Neural cell (in vitro differentiated cells): ENCODE measurements at regions not wholly inside any gene's neighbourhood (a gene's known extent, or its start where the extent isn't known, plus 50 kb on each side); places are given as distances from the start of the nearest gene placed in this dataset.

ENCODE experiments used
- H2AFZ ChIP-seq: fragments of 200-600, 300-800 bp; sonication (generic), shearing (Covaris generic); 2 replicates; pipeline ENCODE4 v1.6.0; 2014; ENCODE audit warnings: low read depth, mild to moderate bottlenecking, antibody characterized with exemption, low read length, moderate library complexity
- H3F3A ChIP-seq: fragments of 200-600 bp; shearing (Covaris generic); 2 replicates; pipeline ENCODE4 v1.6.1; 2016; ENCODE audit warnings: mild to moderate bottlenecking, moderate library complexity, mixed read lengths, antibody characterized with exemption, low read length; ENCODE audit not compliant: insufficient read depth, poor library complexity, severe bottlenecking
- H3K27ac ChIP-seq: fragments of 200-600, 300-800 bp; sonication (generic), shearing (Covaris generic); 2 replicates; pipeline ENCODE4 v1.5.1; 2014; ENCODE audit warnings: mild to moderate bottlenecking, low read length, moderate library complexity
- H3K27me3 ChIP-seq: fragments of 300-800, 200-600 bp; sonication (generic), shearing (Covaris generic); 2 replicates; pipeline ENCODE4 v1.6.0; 2014; ENCODE audit warnings: mild to moderate bottlenecking, low read depth, low read length, moderate library complexity; ENCODE audit not compliant: insufficient read depth
- H3K36me3 ChIP-seq: fragments of 300-800, 200-600 bp; sonication (generic), shearing (Covaris generic); 2 replicates; pipeline ENCODE4 v1.5.1; 2014; ENCODE audit warnings: mild to moderate bottlenecking, antibody characterized with exemption, low read length, moderate library complexity; ENCODE audit not compliant: insufficient read depth
- H3K4me2 ChIP-seq: fragments of 300-800, 200-600 bp; sonication (generic), shearing (Covaris generic); 2 replicates; pipeline ENCODE4 v1.6.0; 2014; ENCODE audit warnings: mild to moderate bottlenecking, low read length
- H3K4me3 ChIP-seq: fragments of 300-800, 200-600 bp; sonication (generic), shearing (Covaris generic); 2 replicates; pipeline ENCODE4 v1.5.1; 2014; ENCODE audit warnings: mild to moderate bottlenecking, low read length, moderate library complexity
- H3K79me2 ChIP-seq: fragments of 200-600 bp; shearing (Covaris generic); replicated peaks from 2 replicates; pipeline ENCODE4 v1.6.0; 2014; ENCODE audit warnings: mild to moderate bottlenecking, low read length, moderate library complexity; ENCODE audit not compliant: insufficient read depth
- H3K9ac ChIP-seq: fragments of 300-800, 200-600 bp; sonication (generic), shearing (Covaris generic); 2 replicates; pipeline ENCODE4 v1.6.1; 2016; ENCODE audit warnings: mild to moderate bottlenecking, low read length, mixed read lengths
- H3K9me2 ChIP-seq: fragments of 200-600 bp; shearing (Covaris generic); 2 replicates; pipeline ENCODE4 v1.6.1; 2016; ENCODE audit warnings: mild to moderate bottlenecking, low read length, mixed read lengths; ENCODE audit not compliant: insufficient read depth
- H3K9me3 ChIP-seq: fragments of 200-600, 300-800 bp; sonication (generic), shearing (Covaris generic); 2 replicates; pipeline ENCODE4 v1.6.1; 2016; ENCODE audit warnings: mild to moderate bottlenecking, mixed run types, low read length, moderate library complexity, mixed read lengths
- H4K20me1 ChIP-seq: fragments of 200-600 bp; shearing (Covaris generic); 2 replicates; pipeline ENCODE4 v1.6.1; 2016; ENCODE audit warnings: mild to moderate bottlenecking, mixed run types; ENCODE audit not compliant: insufficient read depth
- CTCF ChIP-seq: fragments of 450-650 bp; IDR thresholded peaks from 2 replicates; pipeline ENCODE4 v1.5.1; 2014; ENCODE audit warnings: antibody characterized with exemption, mild to moderate bottlenecking, moderate library complexity; ENCODE audit not compliant: poor library complexity, severe bottlenecking
- EP300 ChIP-seq: fragments of 450-650 bp; conservative IDR thresholded peaks from 2 replicates; pipeline ENCODE4 v1.6.1; 2014; ENCODE audit warnings: antibody characterized with exemption, mild to moderate bottlenecking, moderate library complexity; ENCODE audit not compliant: poor library complexity, severe bottlenecking
- EZH2 ChIP-seq: fragments of 200-600, 300-800 bp; shearing (Covaris generic), sonication (generic); IDR thresholded peaks from 2 replicates; pipeline ENCODE4 v1.6.1; 2014; ENCODE audit warnings: antibody characterized with exemption, low read length, borderline replicate concordance, mild to moderate bottlenecking; ENCODE audit not compliant: insufficient read depth, poor library complexity, severe bottlenecking
- MXI1 ChIP-seq: fragments of 450-650 bp; conservative IDR thresholded peaks from 2 replicates; pipeline ENCODE4 v1.6.1; 2014; ENCODE audit warnings: antibody characterized with exemption, mild to moderate bottlenecking; ENCODE audit not compliant: poor library complexity, severe bottlenecking
- POLR2AphosphoS5 ChIP-seq: IDR thresholded peaks from 2 replicates; pipeline ENCODE4 v1.6.1; 2012
- RAD21 ChIP-seq: fragments of 450-650 bp; conservative IDR thresholded peaks from 2 replicates; pipeline ENCODE4 v1.6.1; 2014; ENCODE audit warnings: antibody characterized with exemption, mild to moderate bottlenecking, moderate library complexity
- REST ChIP-seq: IDR thresholded peaks from 2 replicates; pipeline ENCODE4 v1.6.1; 2012; ENCODE audit warnings: borderline replicate concordance
- SMC3 ChIP-seq: fragments of 450-650 bp; conservative IDR thresholded peaks from 2 replicates; pipeline ENCODE4 v1.6.1; 2014; ENCODE audit warnings: antibody characterized with exemption, mild to moderate bottlenecking, moderate library complexity; ENCODE audit not compliant: poor library complexity
- TAF1 ChIP-seq: IDR thresholded peaks from 2 replicates; pipeline ENCODE4 v1.6.1; 2012; ENCODE audit warnings: low read depth

DNA sequence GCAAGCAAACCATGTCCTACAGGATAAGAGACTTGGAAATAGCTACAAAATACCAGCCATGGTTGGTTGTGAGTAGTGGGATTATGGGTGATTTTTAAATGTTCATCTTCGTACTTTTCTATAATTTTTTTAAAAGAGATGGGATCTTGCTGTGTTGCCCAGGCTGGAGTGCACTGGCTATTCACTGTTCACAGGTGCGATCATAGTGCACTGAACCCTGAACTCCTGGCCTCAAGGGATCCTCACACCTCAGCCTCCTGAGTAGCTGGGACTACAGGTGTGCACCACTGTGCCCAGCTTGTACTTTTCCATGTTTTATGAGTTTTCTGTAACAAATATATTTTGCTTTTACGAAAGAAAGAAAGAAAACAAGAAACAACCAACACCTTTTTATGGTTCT is 224.2 kb downstream of the FOXD2 start:
- Histone ChIP-seq H3K36me3 (no peaks in the 10 kb centered on the region), H3K79me2 (no peaks in the 10 kb centered on the region), H3K9ac (no peak overlapping the region), H4K20me1 (no peaks in the 10 kb centered on the region), H3K9me3 (no peaks in the 10 kb centered on the region), H3F3A (no peaks in the 10 kb centered on the region), H3K9me2 (no peaks in the 10 kb centered on the region), H2AFZ (no peak overlapping the region), H3K4me3 (no peak overlapping the region), H3K27me3 (no peaks in the 10 kb centered on the region), H3K27ac (no peak overlapping the region), H3K4me2 (no peak overlapping the region)
- no peak for TF ChIP-seq MXI1
- no peak for TF ChIP-seq EP300
- TF ChIP-seq EZH2 = no peak

DNA sequence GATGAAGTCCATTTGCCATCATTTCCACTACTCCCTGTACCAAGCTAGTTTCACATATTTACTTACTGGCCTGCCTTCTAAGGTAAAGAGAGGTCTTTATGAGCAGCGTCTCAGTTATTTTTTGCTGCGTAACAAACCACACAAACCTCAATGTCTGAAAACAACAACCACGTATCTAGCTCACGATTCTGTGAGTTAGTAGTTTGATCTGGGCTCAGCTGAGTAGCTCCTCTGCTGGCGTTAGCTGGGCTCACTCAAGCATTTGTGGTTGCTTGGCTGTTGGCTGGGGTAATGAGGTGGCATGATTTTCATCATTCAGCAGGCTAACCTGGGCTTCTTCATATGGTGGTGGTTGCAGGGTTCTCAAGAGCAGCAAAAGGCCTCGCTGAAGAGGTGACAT is 225.4 kb downstream of the FOXD2 start:
- Histone ChIP-seq H3K9ac (no peak overlapping the region), H3K79me2 (no peaks in the 10 kb centered on the region), H3K36me3 (no peaks in the 10 kb centered on the region), H3K4me3 (no peak overlapping the region), H3K9me2 (no peaks in the 10 kb centered on the region), H4K20me1 (no peaks in the 10 kb centered on the region), H2AFZ (no peak overlapping the region), H3K27ac (no peak overlapping the region), H3K27me3 (no peaks in the 10 kb centered on the region), H3K4me2 (no peak overlapping the region), H3K9me3 (no peaks in the 10 kb centered on the region), H3F3A (no peaks in the 10 kb centered on the region)
- TF ChIP-seq MXI1 (no peak), EP300 (no peak), CTCF (no peak), SMC3 (no peak), EZH2 (no peak), POLR2AphosphoS5 (no peak), RAD21 (no peak), TAF1 (no peak), REST (no peak)

GRCh38 chr1:47664356-47664755 is 226.5 kb downstream of the FOXD2 start:
- no peaks in the 10 kb centered on the region for H3K79me2 ChIP-seq
- H3K9me3 ChIP-seq = no peaks in the 10 kb centered on the region
- no peaks in the 10 kb centered on the region for H3K27me3 ChIP-seq
- no peak for TF ChIP-seq EZH2
- TF ChIP-seq POLR2AphosphoS5 = no peak
- TF ChIP-seq RAD21 = no peak
- TF ChIP-seq TAF1 = no peak
- no peak for TF ChIP-seq EP300
- no peak for TF ChIP-seq SMC3
- TF ChIP-seq REST = no peak
- no peak for TF ChIP-seq MXI1
- no peak for TF ChIP-seq CTCF
- H3K9ac ChIP-seq = no peak overlapping the region
- H4K20me1 ChIP-seq = no peaks in the 10 kb centered on the region
- no peaks in the 10 kb centered on the region for H3F3A ChIP-seq
- no peak overlapping the region for H3K4me2 ChIP-seq
- no peak overlapping the region for H2AFZ ChIP-seq
- H3K4me3 ChIP-seq = no peak overlapping the region
- no peak overlapping the region for H3K27ac ChIP-seq
- H3K36me3 ChIP-seq = no peaks in the 10 kb centered on the region
- no peaks in the 10 kb centered on the region for H3K9me2 ChIP-seq
